Activated CD4-positive, alpha-beta T cell treated with anti-CD3 and anti-CD28 coated beads, Interleukin-2, Interleukin-4, amounts not matched to agents 100 ng/mL and 50 ng/mL, durations not matched to agents 16 hours and 8 hours (primary cell): ENCODE measurements at regions not wholly inside any gene's neighbourhood (a gene's known extent, or its start where the extent isn't known, plus 50 kb on each side); places are given as distances from the start of the nearest gene placed in this dataset.
"Not testable (repeated sequence)": the region's sequence is repeated elsewhere in the genome, so short reads cannot be mapped to it uniquely, and the experiment has no call there.

Experiments used
- DNase-seq: peaks from one replicate; pipeline ENCODE4 v3.0.0-alpha.2; 2020; ENCODE audit warnings: low spot score

GRCh38 chr5:135157421-135158313, 123.6 kb upstream of the PITX1 start:
- DNase-seq = no peak

GRCh38 chr5:135156715-135157404, 122.8 kb upstream of the PITX1 start:
- DNase-seq = no peak

- DNase-seq = no peak
Measured at GRCh38 chr5:135156337-135156714, 122.3 kb upstream of the PITX1 start.

- DNase-seq = no peak
Measured at GRCh38 chr5:135155616-135156214, 121.7 kb upstream of the PITX1 start.

GRCh38 chr5:135154961-135155360, 120.9 kb upstream of the PITX1 start:
- no peak for DNase-seq

GRCh38 chr5:135154197-135154596, 120.2 kb upstream of the PITX1 start:
- DNase-seq = no peak

GRCh38 chr5:135153661-135154060, 119.6 kb upstream of the PITX1 start:
- no peak for DNase-seq

- no peak for DNase-seq
Measured at GRCh38 chr5:135153259-135153658, 119.2 kb upstream of the PITX1 start.

GRCh38 chr5:135151660-135152059, 117.6 kb upstream of the PITX1 start:
- DNase-seq = not testable (repeated sequence)

- DNase-seq = no peak
Measured at GRCh38 chr5:135151256-135151655, 117.2 kb upstream of the PITX1 start.

GRCh38 chr5:135150767-135151166, 116.7 kb upstream of the PITX1 start:
- no peak for DNase-seq

- no peak for DNase-seq
Measured at GRCh38 chr5:135149956-135150723, 116.1 kb upstream of the PITX1 start.

GRCh38 chr5:135149229-135149955, 115.4 kb upstream of the PITX1 start:
- DNase-seq = no peak

GRCh38 chr5:135147294-135148090, 113.5 kb upstream of the PITX1 start:
- DNase-seq = no peak

- no peak for DNase-seq
Measured at GRCh38 chr5:135145985-135146384, 112.0 kb upstream of the PITX1 start.

- DNase-seq = not testable (repeated sequence)
Measured at GRCh38 chr5:135143682-135144081, 109.7 kb upstream of the PITX1 start.

- DNase-seq = no peak
Measured at GRCh38 chr5:135141303-135142268, 107.6 kb upstream of the PITX1 start.

GRCh38 chr5:135140446-135141204, 106.6 kb upstream of the PITX1 start:
- no peak for DNase-seq
